DND-41 (cell line): ENCODE measurements at regions not wholly inside any gene's neighbourhood (a gene's known extent, or its start where the extent isn't known, plus 50 kb on each side); places are given as distances from the start of the nearest gene placed in this dataset.
"Not testable (repeated sequence)": the region's sequence is repeated elsewhere in the genome, so short reads cannot be mapped to it uniquely, and the experiment has no call there.

Experiments
- ATAC-seq: fragments of 200-7000 bp; cut with Tn5 transposase; 3 replicates; pipeline ENCODE4 v1.9.1; 2021; ENCODE audit warnings: low read depth; ENCODE audit not compliant: insufficient read depth
- DNase-seq: peaks from one replicate; pipeline ENCODE4 v3.0.0-alpha.2; 2020
- H2AFZ ChIP-seq: 2 replicates; pipeline ENCODE4 v1.6.0; 2012; ENCODE audit warnings: low read depth, low read length
- H3K27ac ChIP-seq: 2 replicates; pipeline ENCODE4 v1.5.1; 2012; ENCODE audit warnings: low read length, inconsistent platforms
- H3K27me3 ChIP-seq: fragments of 200-600 bp; sonication (generic); 2 replicates; pipeline ENCODE4 v1.6.0; 2012; ENCODE audit warnings: low read length, mild to moderate bottlenecking, inconsistent platforms; ENCODE audit not compliant: insufficient read depth, poor library complexity
- H3K36me3 ChIP-seq: 2 replicates; pipeline ENCODE4 v1.5.1; 2012; ENCODE audit warnings: low read length, inconsistent platforms; ENCODE audit not compliant: insufficient read depth
- H3K4me1 ChIP-seq: 2 replicates; pipeline ENCODE4 v1.5.1; 2012; ENCODE audit warnings: mild to moderate bottlenecking, low read length; ENCODE audit not compliant: insufficient read depth
- H3K4me2 ChIP-seq: 2 replicates; pipeline ENCODE4 v1.6.0; 2012; ENCODE audit warnings: mild to moderate bottlenecking, moderate library complexity, low read length, inconsistent platforms; ENCODE audit not compliant: insufficient read depth
- H3K4me3 ChIP-seq, 2 experiments: fragments of 200-600 bp in 1 of 2; shearing (Covaris generic) in 1 of 2; 2 replicates each; pipeline ENCODE4 v1.5.1; 2012 to 2016; ENCODE audit warnings: inconsistent platforms in 2 of 2, low read length in 2 of 2, mild to moderate bottlenecking in 2 of 2, low read depth in 1 of 2, moderate library complexity in 1 of 2
- H3K79me2 ChIP-seq: 2 replicates; pipeline ENCODE4 v1.6.0; 2012; ENCODE audit warnings: low read length, inconsistent platforms; ENCODE audit not compliant: insufficient read depth
- H3K9ac ChIP-seq: 2 replicates; pipeline ENCODE4 v1.6.0; 2012; ENCODE audit warnings: low read depth, mild to moderate bottlenecking, inconsistent platforms, low read length, moderate library complexity
- H3K9me3 ChIP-seq: 2 replicates; pipeline ENCODE4 v1.5.1; 2012; ENCODE audit warnings: low read length, moderate library complexity, mild to moderate bottlenecking, inconsistent platforms; ENCODE audit not compliant: insufficient read depth, severe bottlenecking
- H4K20me1 ChIP-seq: 2 replicates; pipeline ENCODE4 v1.6.0; 2012; ENCODE audit warnings: low read length; ENCODE audit not compliant: insufficient read depth
- EZH2 ChIP-seq: IDR thresholded peaks from 3 replicates; pipeline ENCODE4 v1.6.1; 2012; ENCODE audit warnings: borderline replicate concordance, low read depth, mild to moderate bottlenecking, moderate library complexity, low read length, inconsistent platforms; ENCODE audit not compliant: severe bottlenecking
- TF ChIP-seq, protein P1 (sequence below): IDR thresholded peaks from 2 replicates; pipeline ENCODE4 v1.5.1; 2012; ENCODE audit warnings: borderline replicate concordance, low read length, moderate library complexity, mild to moderate bottlenecking; ENCODE audit not compliant: poor library complexity, severe bottlenecking; ENCODE audit errors: extremely low read depth

DNA sequence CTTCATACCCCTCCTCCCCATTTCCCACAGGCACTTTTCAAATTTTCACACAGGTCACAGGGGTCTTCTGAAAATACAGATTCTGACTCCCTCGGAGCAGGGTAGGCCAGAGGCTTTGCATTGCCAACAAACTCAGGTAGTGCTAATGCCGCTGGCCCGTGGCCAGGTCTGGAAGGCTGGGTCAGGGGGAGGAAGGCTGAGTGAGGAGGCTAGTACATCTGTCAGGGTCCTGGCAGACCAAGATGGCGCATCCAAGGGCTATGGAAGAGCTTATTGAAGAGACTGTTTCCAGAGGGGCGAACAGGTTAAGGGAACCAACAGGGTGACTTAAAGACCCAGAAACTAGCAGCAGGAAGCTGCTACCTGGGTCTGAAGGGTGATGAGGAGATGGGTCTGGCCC, 336.7 kb upstream of the ID2 start:
- TF ChIP-seq, protein P1, sequence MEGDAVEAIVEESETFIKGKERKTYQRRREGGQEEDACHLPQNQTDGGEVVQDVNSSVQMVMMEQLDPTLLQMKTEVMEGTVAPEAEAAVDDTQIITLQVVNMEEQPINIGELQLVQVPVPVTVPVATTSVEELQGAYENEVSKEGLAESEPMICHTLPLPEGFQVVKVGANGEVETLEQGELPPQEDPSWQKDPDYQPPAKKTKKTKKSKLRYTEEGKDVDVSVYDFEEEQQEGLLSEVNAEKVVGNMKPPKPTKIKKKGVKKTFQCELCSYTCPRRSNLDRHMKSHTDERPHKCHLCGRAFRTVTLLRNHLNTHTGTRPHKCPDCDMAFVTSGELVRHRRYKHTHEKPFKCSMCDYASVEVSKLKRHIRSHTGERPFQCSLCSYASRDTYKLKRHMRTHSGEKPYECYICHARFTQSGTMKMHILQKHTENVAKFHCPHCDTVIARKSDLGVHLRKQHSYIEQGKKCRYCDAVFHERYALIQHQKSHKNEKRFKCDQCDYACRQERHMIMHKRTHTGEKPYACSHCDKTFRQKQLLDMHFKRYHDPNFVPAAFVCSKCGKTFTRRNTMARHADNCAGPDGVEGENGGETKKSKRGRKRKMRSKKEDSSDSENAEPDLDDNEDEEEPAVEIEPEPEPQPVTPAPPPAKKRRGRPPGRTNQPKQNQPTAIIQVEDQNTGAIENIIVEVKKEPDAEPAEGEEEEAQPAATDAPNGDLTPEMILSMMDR, result no peak
- TF ChIP-seq EZH2, result no peak
- H3K9ac ChIP-seq, result no peak overlapping the region
- DNase-seq, result no peak

DNA sequence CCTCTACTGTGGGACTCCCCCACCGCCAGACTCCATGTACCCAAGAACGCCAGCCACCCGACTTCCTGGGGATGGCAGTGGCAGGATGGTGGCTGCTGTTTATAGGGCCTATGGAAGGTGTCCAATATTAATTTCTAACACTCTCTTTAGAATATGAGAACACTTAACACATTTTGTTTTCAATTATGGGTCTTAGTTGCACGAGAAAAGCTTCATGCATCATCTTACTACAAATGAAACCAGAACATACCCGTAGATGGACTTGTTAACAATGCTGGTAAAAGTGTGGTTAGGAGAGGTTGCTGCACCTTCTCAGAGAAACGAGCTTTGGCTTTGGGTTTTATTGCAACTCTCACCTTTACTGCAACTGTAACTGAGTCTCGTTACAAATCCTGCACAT, 335.6 kb upstream of the ID2 start:
- no peak for ATAC-seq
- Histone ChIP-seq H4K20me1 (no peaks in the 10 kb centered on the region), H3K4me1 (no peaks in the 10 kb centered on the region), H3K27ac (no peak overlapping the region), H3K4me2 (no peak overlapping the region), H3K27me3 (no peaks in the 10 kb centered on the region), H3K79me2 (no peaks in the 10 kb centered on the region), H3K36me3 (no peaks in the 10 kb centered on the region), H2AFZ (no peak overlapping the region), H3K4me3 (no peak overlapping the region), H3K9ac (no peak overlapping the region), H3K9me3 (no peaks in the 10 kb centered on the region)
- no peak for DNase-seq
- TF ChIP-seq, protein P1, result no peak
- no peak for TF ChIP-seq EZH2

More for the DNA sequence above, 336.7 kb upstream of the ID2 start:
- ATAC-seq, result no peak
- H3K79me2 ChIP-seq, result no peaks in the 10 kb centered on the region
- H3K9me3 ChIP-seq, result no peaks in the 10 kb centered on the region
- no peak overlapping the region for H3K27ac ChIP-seq
- no peaks in the 10 kb centered on the region for H3K27me3 ChIP-seq
- no peaks in the 10 kb centered on the region for H3K4me1 ChIP-seq
- no peak overlapping the region for H2AFZ ChIP-seq
- no peaks in the 10 kb centered on the region for H3K36me3 ChIP-seq
- H4K20me1 ChIP-seq, result no peaks in the 10 kb centered on the region
- H3K4me3 ChIP-seq, result no peak overlapping the region
- no peak overlapping the region for H3K4me2 ChIP-seq

DNA sequence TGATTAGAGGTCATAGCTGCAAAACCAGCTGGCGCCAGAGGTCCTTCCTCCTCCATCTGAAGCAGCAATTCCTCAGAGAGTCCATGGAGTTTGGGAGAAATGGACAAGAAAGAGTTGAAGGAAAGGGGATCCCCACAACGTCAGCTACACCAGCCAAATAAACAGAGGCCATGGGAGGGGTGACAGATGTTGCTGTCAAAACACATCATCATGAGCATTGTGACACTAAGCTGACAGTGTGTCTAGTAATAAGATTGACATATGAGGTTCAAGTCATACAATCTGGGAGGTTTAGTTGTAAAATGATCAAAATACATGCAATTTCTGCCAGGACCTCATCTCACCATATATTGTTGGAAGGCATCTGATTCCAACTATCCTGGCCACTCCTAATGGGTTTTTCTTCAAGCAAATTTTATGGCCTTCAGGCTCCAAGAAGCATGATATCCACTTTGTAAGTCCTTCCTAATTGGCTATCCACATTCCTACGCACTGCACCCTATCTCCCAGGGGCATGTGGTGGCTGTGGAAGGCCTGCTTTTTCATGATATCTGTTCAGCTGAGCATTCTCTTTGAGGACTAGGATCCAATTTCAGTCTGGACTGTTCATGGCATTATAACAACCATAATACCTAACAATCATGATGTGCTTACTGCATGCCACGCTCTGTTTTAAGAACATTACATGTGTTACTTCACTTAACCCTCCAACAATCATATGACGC, 335.0 kb upstream of the ID2 start:
- H3K79me2 ChIP-seq, result no peaks in the 10 kb centered on the region
- H3K27me3 ChIP-seq, result no peaks in the 10 kb centered on the region
- ATAC-seq (no peak), DNase-seq (no peak)
- H3K9ac ChIP-seq, result no peak overlapping the region
- no peak overlapping the region for H3K4me3 ChIP-seq
- no peak overlapping the region for H3K4me2 ChIP-seq
- no peaks in the 10 kb centered on the region for H3K9me3 ChIP-seq
- no peaks in the 10 kb centered on the region for H3K36me3 ChIP-seq
- H3K4me1 ChIP-seq, result no peaks in the 10 kb centered on the region
- no peak overlapping the region for H2AFZ ChIP-seq
- H3K27ac ChIP-seq, result no peak overlapping the region
- no peaks in the 10 kb centered on the region for H4K20me1 ChIP-seq
- TF ChIP-seq, protein P1, result no peak
- no peak for TF ChIP-seq EZH2

DNA sequence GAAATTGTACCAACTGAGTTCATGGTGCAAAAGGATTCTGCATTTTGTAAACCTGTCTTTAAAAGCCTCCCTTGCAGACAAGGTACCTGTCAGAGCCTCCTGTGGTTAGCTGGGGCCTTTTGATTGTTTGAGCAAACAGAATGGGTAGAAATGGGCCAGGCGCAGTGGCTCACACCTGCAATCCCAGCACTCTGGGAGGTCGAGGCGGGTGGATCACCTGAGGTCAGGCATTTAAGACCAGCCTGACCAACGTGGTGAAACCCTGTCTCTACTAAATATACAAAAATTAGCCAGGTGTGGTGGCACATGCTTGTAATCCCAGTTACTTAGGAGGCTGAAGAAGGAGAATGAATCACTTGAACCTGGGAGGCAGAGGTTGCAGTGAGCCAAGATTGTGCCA, 332.9 kb upstream of the ID2 start:
- not testable (repeated sequence) for H3K27me3 ChIP-seq, DNase-seq, H3K9me3 ChIP-seq, H3K4me3 ChIP-seq, H3K4me2 ChIP-seq, H3K4me1 ChIP-seq, H4K20me1 ChIP-seq, H2AFZ ChIP-seq, H3K79me2 ChIP-seq, ATAC-seq, H3K27ac ChIP-seq, H3K9ac ChIP-seq, H3K36me3 ChIP-seq
